ENCODE measurements at regions not wholly inside any gene's neighbourhood (a gene's known extent, or its start where the extent isn't known, plus 50 kb on each side); places are given as distances from the start of the nearest gene placed in this dataset.
A peak's percentile ranks its signal among the peaks of the same experiment; 100 is the strongest.

GRCh38 chr14:41418851-41419250 is 187.8 kb upstream of the LRFN5 start:
- no peak overlapping the region for H3K4me3 ChIP-seq (ENCODE audit: low read depth, low read length)
- DNase-seq (ENCODE audit: low read depth) = no peak

GRCh38 chr14:41409806-41410205 is 196.9 kb upstream of the LRFN5 start:
- no peak for TF ChIP-seq CTCF (IDR thresholded peaks at IDR 0.05; ENCODE audit: control insufficient read depth, extremely low read depth, insufficient read depth)
- no peak overlapping the region for H3K4me3 ChIP-seq (ENCODE audit: low read depth, low read length)
- no peak for DNase-seq (ENCODE audit: low read depth)

More at GRCh38 chr14:41418851-41419250, 187.8 kb upstream of the LRFN5 start:
- TF ChIP-seq CTCF (IDR thresholded peaks at IDR 0.05; ENCODE audit: control insufficient read depth, extremely low read depth, insufficient read depth) = no peak

GRCh38 chr14:41404126-41404525 is 202.6 kb upstream of the LRFN5 start:
- DNase-seq (ENCODE audit: low read depth) = no peak
- no peak for TF ChIP-seq CTCF (IDR thresholded peaks at IDR 0.05; ENCODE audit: control insufficient read depth, extremely low read depth, insufficient read depth)
- H3K4me3 ChIP-seq (ENCODE audit: low read depth, low read length) = no peak overlapping the region

GRCh38 chr14:41403360-41403759 is 203.3 kb upstream of the LRFN5 start:
- no peak for DNase-seq (ENCODE audit: low read depth)
- TF ChIP-seq CTCF (IDR thresholded peaks at IDR 0.05; ENCODE audit: control insufficient read depth, extremely low read depth, insufficient read depth) = no peak
- H3K4me3 ChIP-seq (ENCODE audit: low read depth, low read length) = no peak overlapping the region

- DNase-seq (ENCODE audit: low read depth) = no peak
- no peak overlapping the region for H3K4me3 ChIP-seq (ENCODE audit: low read depth, low read length)
- TF ChIP-seq CTCF (IDR thresholded peaks at IDR 0.05; ENCODE audit: control insufficient read depth, extremely low read depth, insufficient read depth) = no peak
Measured at GRCh38 chr14:41397926-41398325, 208.8 kb upstream of the LRFN5 start.

- DNase-seq (ENCODE audit: low read depth) = peak; percentile 4
- no peak overlapping the region for H3K4me3 ChIP-seq (ENCODE audit: low read depth, low read length)
- TF ChIP-seq CTCF (IDR thresholded peaks at IDR 0.05; ENCODE audit: control insufficient read depth, extremely low read depth, insufficient read depth) = peak; percentile 60
Measured at GRCh38 chr14:41393512-41393911, 213.2 kb upstream of the LRFN5 start.

- TF ChIP-seq CTCF (IDR thresholded peaks at IDR 0.05; ENCODE audit: control insufficient read depth, extremely low read depth, insufficient read depth) = no peak
- H3K4me3 ChIP-seq (ENCODE audit: low read depth, low read length) = no peak overlapping the region
- DNase-seq (ENCODE audit: low read depth) = no peak
Measured at GRCh38 chr14:41392226-41392625, 214.4 kb upstream of the LRFN5 start.

Data from LNCaP clone FGC (cell line).